GM12892 (cell line): ENCODE measurements at regions not wholly inside any gene's neighbourhood (a gene's known extent, or its start where the extent isn't known, plus 50 kb on each side); places are given as distances from the start of the nearest gene placed in this dataset.

Experiments used
- POLR2A ChIP-seq: IDR thresholded peaks from 2 replicates; pipeline ENCODE4 v1.6.1; 2011; ENCODE audit warnings: low read depth, low read length, control low read depth
- POLR2AphosphoS5 ChIP-seq: IDR thresholded peaks from 2 replicates; pipeline ENCODE4 v1.6.1; 2011; ENCODE audit warnings: low read depth, low read length, control low read depth

DNA sequence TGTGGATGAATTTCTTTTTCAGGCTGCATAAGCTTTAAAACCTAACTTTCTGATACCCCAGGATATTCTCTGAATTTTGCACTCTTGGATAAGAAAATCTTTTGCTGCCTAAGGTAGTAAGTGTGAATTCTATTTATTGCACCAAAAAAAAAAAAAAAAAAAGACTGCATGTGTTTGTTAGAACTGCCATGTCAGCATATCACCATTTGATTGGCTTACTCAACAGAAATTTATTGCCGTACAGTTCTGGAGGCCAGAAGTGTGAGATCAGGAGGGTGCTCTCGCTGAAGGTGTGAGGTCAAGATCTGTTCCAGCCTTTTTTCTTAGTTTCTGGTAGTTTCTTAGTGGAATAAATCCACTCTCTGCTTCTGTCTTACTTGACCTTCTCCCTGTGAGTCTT is 1250.0 kb upstream of the PRKX start:
- TF ChIP-seq POLR2A (no peak), POLR2AphosphoS5 (no peak)
